ENCODE measurements at regions not wholly inside any gene's neighbourhood (a gene's known extent, or its start where the extent isn't known, plus 50 kb on each side); places are given as distances from the start of the nearest gene placed in this dataset.

- H3F3A ChIP-seq (ENCODE audit: low read depth): no peaks in the 10 kb centered on the region
- TF ChIP-seq EZH2phosphoT487 (IDR thresholded peaks at IDR 0.05; ENCODE audit: borderline replicate concordance) (no peak), CTCF (conservative IDR thresholded peaks at IDR 0.05; ENCODE audit: low read length) (no peak)
Observed at GRCh38 chr2:139992711-139993345, 1212.6 kb upstream of the NXPH2 start.

GRCh38 chr2:139992078-139992477, 1211.9 kb upstream of the NXPH2 start:
- Histone ChIP-seq H2AFZ (ENCODE audit: low read length) (no peak overlapping the region), H3K9me2 (replicated peaks; ENCODE audit: low read depth, low read length) (no peaks in the 10 kb centered on the region), H3K79me2 (ENCODE audit: insufficient read depth, low read length) (no peaks in the 10 kb centered on the region), H3F3A (ENCODE audit: low read depth) (no peaks in the 10 kb centered on the region), H3K27me3 (ENCODE audit: insufficient read depth, low read length, poor library complexity, severe bottlenecking) (no peaks in the 10 kb centered on the region), H3K9me3 (ENCODE audit: insufficient read depth, low read depth, low read length) (no peaks in the 10 kb centered on the region), H3K4me2 (ENCODE audit: low read depth, low read length, poor library complexity, severe bottlenecking) (no peak overlapping the region), H3K9ac (ENCODE audit: low read depth, low read length, poor library complexity, severe bottlenecking) (no peak overlapping the region), H3K4me3 (ENCODE audit: low read length, poor library complexity, severe bottlenecking) (no peak overlapping the region), H4K20me1 (ENCODE audit: insufficient read depth, low read length, poor library complexity, severe bottlenecking) (no peaks in the 10 kb centered on the region), H3K4me1 (ENCODE audit: insufficient read depth, low read length, poor library complexity, severe bottlenecking) (no peaks in the 10 kb centered on the region), H3K36me3 (ENCODE audit: insufficient read depth, low read length) (no peaks in the 10 kb centered on the region)
- TF ChIP-seq EZH2phosphoT487 (IDR thresholded peaks at IDR 0.05; ENCODE audit: borderline replicate concordance) (no peak), CTCF (conservative IDR thresholded peaks at IDR 0.05; ENCODE audit: low read length) (no peak)

More at GRCh38 chr2:139992711-139993345, 1212.6 kb upstream of the NXPH2 start:
- Histone ChIP-seq H3K9me2 (replicated peaks; ENCODE audit: low read depth, low read length) (no peaks in the 10 kb centered on the region), H3K27me3 (ENCODE audit: insufficient read depth, low read length, poor library complexity, severe bottlenecking) (no peaks in the 10 kb centered on the region), H3K4me3 (ENCODE audit: low read length, poor library complexity, severe bottlenecking) (no peak overlapping the region), H4K20me1 (ENCODE audit: insufficient read depth, low read length, poor library complexity, severe bottlenecking) (no peaks in the 10 kb centered on the region), H2AFZ (ENCODE audit: low read length) (no peak overlapping the region), H3K4me2 (ENCODE audit: low read depth, low read length, poor library complexity, severe bottlenecking) (no peak overlapping the region), H3K36me3 (ENCODE audit: insufficient read depth, low read length) (no peaks in the 10 kb centered on the region), H3K9ac (ENCODE audit: low read depth, low read length, poor library complexity, severe bottlenecking) (no peak overlapping the region), H3K9me3 (ENCODE audit: insufficient read depth, low read depth, low read length) (no peaks in the 10 kb centered on the region), H3K4me1 (ENCODE audit: insufficient read depth, low read length, poor library complexity, severe bottlenecking) (no peaks in the 10 kb centered on the region), H3K79me2 (ENCODE audit: insufficient read depth, low read length) (no peaks in the 10 kb centered on the region)

- Histone ChIP-seq H3K4me2 (ENCODE audit: low read depth, low read length, poor library complexity, severe bottlenecking) (no peak overlapping the region), H3K9me2 (replicated peaks; ENCODE audit: low read depth, low read length) (no peaks in the 10 kb centered on the region), H3K9ac (ENCODE audit: low read depth, low read length, poor library complexity, severe bottlenecking) (no peak overlapping the region)
Observed at GRCh38 chr2:139990646-139991335, 1210.6 kb upstream of the NXPH2 start.

More at GRCh38 chr2:139990646-139991335, 1210.6 kb upstream of the NXPH2 start:
- Histone ChIP-seq H3K4me1 (ENCODE audit: insufficient read depth, low read length, poor library complexity, severe bottlenecking) (no peaks in the 10 kb centered on the region), H3K4me3 (ENCODE audit: low read length, poor library complexity, severe bottlenecking) (no peak overlapping the region), H3K27me3 (ENCODE audit: insufficient read depth, low read length, poor library complexity, severe bottlenecking) (no peaks in the 10 kb centered on the region), H3F3A (ENCODE audit: low read depth) (no peaks in the 10 kb centered on the region), H3K9me3 (ENCODE audit: insufficient read depth, low read depth, low read length) (no peaks in the 10 kb centered on the region), H2AFZ (ENCODE audit: low read length) (no peak overlapping the region), H4K20me1 (ENCODE audit: insufficient read depth, low read length, poor library complexity, severe bottlenecking) (no peaks in the 10 kb centered on the region), H3K36me3 (ENCODE audit: insufficient read depth, low read length) (no peaks in the 10 kb centered on the region), H3K79me2 (ENCODE audit: insufficient read depth, low read length) (no peaks in the 10 kb centered on the region)
- TF ChIP-seq EZH2phosphoT487 (IDR thresholded peaks at IDR 0.05; ENCODE audit: borderline replicate concordance) (no peak), CTCF (conservative IDR thresholded peaks at IDR 0.05; ENCODE audit: low read length) (no peak)
